Activated CD8-positive, alpha-beta T cell treated with anti-CD3 and anti-CD28 coated beads for 36 hours (primary cell): ENCODE measurements at regions not wholly inside any gene's neighbourhood (a gene's known extent, or its start where the extent isn't known, plus 50 kb on each side); places are given as distances from the start of the nearest gene placed in this dataset.

Experiments
- ATAC-seq: fragments of 200-7000 bp; cut with Tn5 transposase; one replicate; pipeline ENCODE4 v1.10.0; 2021; ENCODE audit warnings: mild to moderate bottlenecking, moderate library complexity
- CTCF ChIA-PET: fragments of 350-600 bp; sonication (Branson Sonifier 250); formaldehyde crosslinking; loops from one replicate; lab custom pipeline; 2021; ENCODE audit warnings: antibody characterized with exemption; lab: Charles Lee
- POLR2A ChIA-PET: fragments of 350-600 bp; sonication (Branson Sonifier 250); formaldehyde crosslinking; loops from one replicate; lab custom pipeline; 2021; ENCODE audit warnings: antibody characterized with exemption; lab: Charles Lee
- DNase-seq: peaks from one replicate; pipeline ENCODE4 v3.0.0-alpha.2; 2020
- H3K27ac Mint-ChIP-seq: one replicate; pipeline ENCODE4 v1.8.0; 2021; ENCODE audit warnings: mild to moderate bottlenecking, mixed read lengths
- H3K27me3 Mint-ChIP-seq: one replicate; pipeline ENCODE4 v1.8.0; 2021; ENCODE audit warnings: mixed read lengths
- H3K36me3 Mint-ChIP-seq: one replicate; pipeline ENCODE4 v1.8.0; 2021; ENCODE audit warnings: low read depth, mixed read lengths
- H3K4me1 Mint-ChIP-seq: one replicate; pipeline ENCODE4 v1.8.0; 2021; ENCODE audit warnings: low read depth, mixed read lengths
- H3K4me3 Mint-ChIP-seq: one replicate; pipeline ENCODE4 v1.8.0; 2021; ENCODE audit warnings: mild to moderate bottlenecking, moderate library complexity, mixed read lengths
- H3K9me3 Mint-ChIP-seq: one replicate; pipeline ENCODE4 v1.8.0; 2021; ENCODE audit warnings: mixed read lengths
- CTCF ChIP-seq: fragments of 200-600 bp; IDR thresholded peaks from one replicate; pipeline ENCODE4 v1.8.0; 2022; ENCODE audit warnings: antibody characterized with exemption, mild to moderate bottlenecking
- intact Hi-C: fragments of 100-400 bp; cut with micrococcal nuclease; formaldehyde crosslinking; loops from one replicate; pipeline ENCODE4 v1.10.0; 2022

- H3K27me3 Mint-ChIP-seq: peaks cover 9% of the 10 kb centered on the region
- H3K4me3 Mint-ChIP-seq: no peak overlapping the region
- H3K4me1 Mint-ChIP-seq: no peaks in the 10 kb centered on the region
- intact Hi-C loops: no loop called here
- TF ChIP-seq CTCF: no peak
- H3K9me3 Mint-ChIP-seq: no peaks in the 10 kb centered on the region
- DNase-seq (no peak), ATAC-seq (no peak)
- POLR2A ChIA-PET: interaction anchor here (0.6 kb wide), 1 partner anchor 11 kb away, joined by 4 read pairs; no protein-coding TSS in a partner anchor
- no peaks in the 10 kb centered on the region for H3K36me3 Mint-ChIP-seq
- no peak overlapping the region for H3K27ac Mint-ChIP-seq
- CTCF ChIA-PET: no interaction called here
Measured at GRCh38 chr4:53671757-53672156, 80.5 kb upstream of the LNX1 start.

GRCh38 chr4:53659737-53660136, 68.5 kb upstream of the LNX1 start:
- intact Hi-C loops: no loop called here
- DNase-seq (no peak), ATAC-seq (no peak)
- Mint-ChIP-seq H3K4me3 (no peak overlapping the region), H3K27me3 (peaks cover 2% of the 10 kb centered on the region), H3K27ac (no peak overlapping the region), H3K4me1 (no peaks in the 10 kb centered on the region), H3K36me3 (no peaks in the 10 kb centered on the region), H3K9me3 (peaks cover 5% of the 10 kb centered on the region)
- ChIA-PET POLR2A (no interaction called here), CTCF (no interaction called here)
- no peak for TF ChIP-seq CTCF

DNA sequence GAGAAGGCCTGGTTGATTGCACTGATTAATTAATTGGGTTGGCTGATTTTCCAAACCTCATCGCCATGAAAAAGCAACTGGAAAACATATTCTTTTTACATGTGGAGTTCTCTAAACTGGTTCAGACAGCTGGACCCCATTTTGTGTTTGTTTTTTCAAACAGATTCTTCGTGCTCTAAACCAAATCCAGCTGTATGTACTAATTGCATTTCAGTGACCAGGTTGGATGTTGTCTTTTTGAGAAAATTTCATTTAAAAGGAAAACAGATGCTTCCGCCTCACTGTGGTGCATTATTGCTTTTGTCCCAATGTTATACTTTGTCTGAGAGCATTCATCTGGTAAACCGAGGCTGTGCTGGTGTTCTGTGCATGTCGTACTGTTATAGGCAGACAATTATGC, 67.8 kb upstream of the LNX1 start:
- DNase-seq (no peak), ATAC-seq (no peak)
- no peak overlapping the region for H3K27ac Mint-ChIP-seq
- peaks cover 4% of the 10 kb centered on the region for H3K4me1 Mint-ChIP-seq
- H3K4me3 Mint-ChIP-seq: no peak overlapping the region
- POLR2A ChIA-PET: no interaction called here
- TF ChIP-seq CTCF: no peak
- CTCF ChIA-PET: no interaction called here
- intact Hi-C loops: no loop called here
- H3K36me3 Mint-ChIP-seq: no peaks in the 10 kb centered on the region
- peaks cover 3% of the 10 kb centered on the region for H3K9me3 Mint-ChIP-seq
- peaks cover 2% of the 10 kb centered on the region for H3K27me3 Mint-ChIP-seq

GRCh38 chr4:53658029-53658428, 66.7 kb upstream of the LNX1 start:
- no peaks in the 10 kb centered on the region for H3K36me3 Mint-ChIP-seq
- no peak overlapping the region for H3K4me3 Mint-ChIP-seq
- no peak overlapping the region for H3K27ac Mint-ChIP-seq
- intact Hi-C loops: no loop called here
- no peak for TF ChIP-seq CTCF
- DNase-seq (no peak), ATAC-seq (no peak)
- peaks cover 7% of the 10 kb centered on the region for H3K4me1 Mint-ChIP-seq
- ChIA-PET POLR2A (no interaction called here), CTCF (no interaction called here)
- no peaks in the 10 kb centered on the region for H3K9me3 Mint-ChIP-seq
- peaks cover 1% of the 10 kb centered on the region for H3K27me3 Mint-ChIP-seq

DNA sequence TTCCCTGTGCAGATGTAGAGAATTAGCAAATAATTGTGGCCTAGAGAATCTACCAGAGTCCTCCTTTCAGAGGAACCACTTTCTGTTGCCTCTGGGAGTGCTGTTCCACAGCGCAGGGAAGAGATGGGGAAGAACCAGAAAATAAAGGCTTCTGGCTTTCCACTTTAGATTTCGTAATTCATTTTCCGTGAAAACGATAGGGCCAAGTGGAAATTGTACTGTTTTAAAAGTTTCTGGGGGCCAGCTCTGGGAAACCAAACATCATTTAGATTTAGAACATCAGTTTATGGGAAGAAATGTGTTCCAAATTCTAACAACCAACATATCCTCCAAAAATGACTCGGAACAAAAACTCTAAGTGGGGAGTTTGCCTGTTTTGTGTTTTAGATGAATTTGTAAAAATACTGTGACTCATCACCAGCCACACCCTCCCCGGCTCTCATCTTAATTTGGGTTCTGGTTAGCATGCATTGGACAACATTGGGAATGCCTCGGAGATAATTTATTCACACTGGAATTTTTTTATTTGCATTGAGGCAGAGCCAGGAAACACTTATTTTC, 65.2 kb upstream of the LNX1 start:
- ChIA-PET POLR2A (no interaction called here), CTCF (no interaction called here)
- ATAC-seq (no peak), DNase-seq (no peak)
- Mint-ChIP-seq H3K27me3 (peaks cover 1% of the 10 kb centered on the region), H3K27ac (no peak overlapping the region), H3K36me3 (no peaks in the 10 kb centered on the region), H3K4me3 (no peak overlapping the region), H3K4me1 (peaks cover 7% of the 10 kb centered on the region), H3K9me3 (no peaks in the 10 kb centered on the region)
- no peak for TF ChIP-seq CTCF
- intact Hi-C loops: no loop called here
